Fibroblast of lung (primary cell): ENCODE measurements at regions not wholly inside any gene's neighbourhood (a gene's known extent, or its start where the extent isn't known, plus 50 kb on each side); places are given as distances from the start of the nearest gene placed in this dataset.

ENCODE experiments used
- EZH2 ChIP-seq: IDR thresholded peaks from 2 replicates; pipeline ENCODE4 v1.5.1; 2012; ENCODE audit warnings: low read length, control low read depth, mild to moderate bottlenecking; ENCODE audit errors: missing control alignments
- TF ChIP-seq, protein P1 (sequence below), 2 donors: IDR thresholded peaks in 1 of 2; conservative IDR thresholded peaks in 1 of 2; 1 replicate in 1 of 2; 2 replicates in 1 of 2; pipeline ENCODE4 v1.5.1; 2011 to 2012; ENCODE audit warnings: low read length in 2 of 2, control low read depth in 1 of 2, inconsistent platforms in 1 of 2, low read depth in 1 of 2, mild to moderate bottlenecking in 1 of 2

- TF ChIP-seq EZH2: no peak
- TF ChIP-seq, protein P1, sequence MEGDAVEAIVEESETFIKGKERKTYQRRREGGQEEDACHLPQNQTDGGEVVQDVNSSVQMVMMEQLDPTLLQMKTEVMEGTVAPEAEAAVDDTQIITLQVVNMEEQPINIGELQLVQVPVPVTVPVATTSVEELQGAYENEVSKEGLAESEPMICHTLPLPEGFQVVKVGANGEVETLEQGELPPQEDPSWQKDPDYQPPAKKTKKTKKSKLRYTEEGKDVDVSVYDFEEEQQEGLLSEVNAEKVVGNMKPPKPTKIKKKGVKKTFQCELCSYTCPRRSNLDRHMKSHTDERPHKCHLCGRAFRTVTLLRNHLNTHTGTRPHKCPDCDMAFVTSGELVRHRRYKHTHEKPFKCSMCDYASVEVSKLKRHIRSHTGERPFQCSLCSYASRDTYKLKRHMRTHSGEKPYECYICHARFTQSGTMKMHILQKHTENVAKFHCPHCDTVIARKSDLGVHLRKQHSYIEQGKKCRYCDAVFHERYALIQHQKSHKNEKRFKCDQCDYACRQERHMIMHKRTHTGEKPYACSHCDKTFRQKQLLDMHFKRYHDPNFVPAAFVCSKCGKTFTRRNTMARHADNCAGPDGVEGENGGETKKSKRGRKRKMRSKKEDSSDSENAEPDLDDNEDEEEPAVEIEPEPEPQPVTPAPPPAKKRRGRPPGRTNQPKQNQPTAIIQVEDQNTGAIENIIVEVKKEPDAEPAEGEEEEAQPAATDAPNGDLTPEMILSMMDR (conservative IDR thresholded peaks at IDR 0.05 in 1 of 2, IDR thresholded peaks at IDR 0.05 in 1 of 2; ENCODE audit: low read depth in 1 of 2, low read length in 2 of 2): no peak
Measured at GRCh38 chr20:56752274-56752673, 123.2 kb downstream of the TFAP2C start.
